ENCODE measurements at regions not wholly inside any gene's neighbourhood (a gene's known extent, or its start where the extent isn't known, plus 50 kb on each side); places are given as distances from the start of the nearest gene placed in this dataset.
A peak's percentile ranks its signal among the peaks of the same experiment; 100 is the strongest.
"Not testable (repeated sequence)": the region's sequence is repeated elsewhere in the genome, so short reads cannot be mapped to it uniquely, and the experiment has no call there.

DNA sequence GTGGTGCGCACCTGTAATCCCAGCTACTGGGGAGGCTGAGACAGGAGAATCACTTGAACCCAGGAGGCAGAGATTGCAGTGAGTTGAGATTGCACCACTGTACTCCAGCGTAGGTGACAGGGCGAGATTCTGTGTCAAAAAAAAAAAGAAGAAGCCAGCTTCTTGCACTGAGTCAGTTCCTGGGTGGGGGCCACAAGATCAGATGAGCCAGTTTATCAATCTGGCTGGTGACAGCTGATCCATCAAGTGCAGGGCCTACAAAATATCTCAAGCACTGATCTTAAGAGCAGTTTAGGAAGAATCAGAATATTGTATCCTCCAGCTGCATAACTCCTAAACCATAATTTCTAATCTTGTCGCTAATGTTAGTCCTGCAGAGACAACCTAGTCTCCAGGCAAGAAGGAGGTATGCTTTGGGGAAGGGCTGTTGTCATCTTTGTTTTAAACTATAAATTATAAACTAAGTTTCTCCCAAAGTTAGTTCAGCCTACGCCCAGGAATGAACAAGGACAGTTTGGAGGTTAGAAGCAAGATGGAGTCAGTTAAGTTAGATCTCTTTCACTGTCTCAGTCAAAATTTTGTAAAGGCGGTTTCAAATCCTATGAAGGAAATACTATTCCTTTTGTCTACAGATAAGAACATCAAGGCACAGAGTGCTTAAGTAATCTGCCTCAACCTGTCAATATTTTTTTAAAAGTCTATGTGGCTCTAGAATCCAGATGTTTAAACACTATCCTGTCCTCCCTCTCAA, 139.0 kb upstream of the NUDT4 start:
- not testable (repeated sequence) for DNase-seq (ENCODE audit: low read depth in 3 of 3, low spot score in 1 of 3)

DNA sequence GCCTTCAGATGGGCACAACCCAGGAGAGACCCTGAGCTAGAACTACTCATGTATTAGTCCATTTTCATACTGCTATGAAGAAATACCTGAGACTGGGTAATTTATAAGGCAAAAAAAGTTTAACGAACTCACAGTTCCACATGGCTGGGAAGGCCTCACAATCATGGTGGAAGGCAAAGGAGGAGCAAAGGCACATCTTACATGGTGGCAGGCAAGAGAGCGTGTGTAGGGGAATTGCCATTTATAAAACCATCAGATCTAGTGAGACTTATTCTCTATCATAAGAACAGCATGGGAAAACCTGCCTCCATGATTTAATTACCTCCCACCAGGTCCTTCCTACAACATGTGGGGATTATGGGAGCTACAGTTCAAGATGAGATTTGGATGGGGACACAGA, 137.9 kb upstream of the NUDT4 start:
- DNase-seq (ENCODE audit: low read depth in 3 of 3, low spot score in 1 of 3), result not testable (repeated sequence)

DNA sequence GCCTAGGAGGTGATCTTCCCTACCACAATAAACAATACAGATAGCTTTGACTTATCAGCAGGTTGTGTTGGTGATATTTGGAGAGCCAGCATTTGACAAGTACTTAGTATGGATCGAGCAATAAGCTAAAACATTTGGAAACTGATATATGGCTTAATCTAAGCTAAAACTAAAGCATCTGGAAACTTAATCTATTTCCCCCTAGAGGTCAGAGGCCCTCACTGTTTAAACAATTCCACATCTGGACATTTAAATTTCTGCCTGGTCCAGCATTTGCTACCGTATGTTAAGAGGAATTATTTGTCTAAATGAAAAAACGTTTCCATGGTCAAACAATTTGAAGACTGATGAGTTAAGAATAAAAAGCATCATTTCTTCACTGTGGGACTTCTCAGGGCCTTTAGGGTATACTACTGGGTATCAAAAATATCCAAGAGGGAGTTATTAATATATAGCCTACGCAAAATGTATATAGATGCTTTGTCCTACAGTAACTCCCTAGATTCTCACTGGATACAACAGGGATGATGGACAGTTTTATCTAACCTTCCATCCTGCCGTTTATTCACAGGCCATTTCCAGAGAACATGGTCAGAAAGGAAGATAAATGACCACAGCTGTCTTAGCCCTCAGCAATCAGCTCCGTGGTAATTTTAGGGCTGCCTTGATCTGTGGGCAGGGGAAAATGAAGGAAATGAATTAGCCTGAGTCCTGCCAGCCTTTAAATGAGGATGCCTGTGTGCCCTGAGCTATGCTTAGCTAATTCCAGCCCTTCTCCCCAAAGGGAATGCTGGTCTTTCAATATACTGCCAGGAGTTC, 135.4 kb upstream of the NUDT4 start:
- no peak for DNase-seq (ENCODE audit: low read depth in 3 of 3, low spot score in 1 of 3)

DNA sequence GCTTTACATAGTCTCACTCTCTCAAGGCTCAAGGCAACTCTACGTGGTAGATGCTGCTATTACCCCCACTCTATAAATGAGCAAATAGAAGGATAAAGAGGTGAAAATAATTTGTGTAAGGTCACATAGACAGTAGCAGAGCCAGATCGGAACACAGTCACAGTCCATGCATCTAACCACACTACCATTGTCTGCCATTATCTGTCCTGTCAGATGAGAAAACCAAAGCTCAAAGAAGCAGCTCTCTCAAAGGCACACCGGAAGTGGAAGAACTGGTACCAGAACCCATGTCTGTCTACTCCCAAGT, 134.4 kb upstream of the NUDT4 start:
- no peak for DNase-seq (ENCODE audit: low read depth in 3 of 3, low spot score in 1 of 3)

DNA sequence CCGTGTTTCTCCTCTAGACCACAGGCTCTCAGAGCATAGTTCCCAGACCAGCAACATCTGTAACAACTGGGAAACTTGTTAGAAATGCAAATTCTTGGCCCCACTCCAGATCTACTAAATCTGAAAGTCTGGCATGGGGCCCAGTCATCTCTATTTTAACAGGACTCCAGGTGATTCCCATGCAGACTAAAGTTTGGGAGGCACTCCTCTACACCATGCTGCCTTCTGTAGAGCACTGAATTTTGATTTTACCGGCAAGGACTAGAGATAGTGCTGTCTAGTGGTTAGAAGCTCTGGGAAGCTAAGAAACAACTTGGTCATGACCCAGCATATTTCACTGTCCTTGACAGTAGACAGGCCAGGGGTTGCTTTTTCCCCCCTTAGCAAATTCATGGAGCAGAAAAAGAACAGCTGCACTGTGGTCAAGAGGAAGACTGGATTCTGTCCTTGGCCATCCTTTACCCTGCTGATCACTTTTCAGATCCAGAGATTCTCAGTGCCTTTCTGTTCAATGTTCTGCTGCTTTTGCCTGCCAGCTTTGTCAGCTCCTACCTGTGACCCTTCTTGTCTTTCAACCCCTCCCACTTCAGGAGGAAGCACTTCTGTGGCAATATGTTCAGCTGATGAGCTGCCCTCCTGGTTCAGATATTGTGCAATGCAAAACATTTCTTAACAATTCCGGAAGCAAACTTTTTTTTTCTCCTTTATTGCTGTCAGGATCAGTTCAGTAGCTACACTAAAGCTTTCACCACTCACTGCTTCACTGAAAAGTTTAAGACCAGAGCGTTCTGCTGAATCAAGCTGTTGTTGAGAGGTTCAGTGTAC, 133.8 kb upstream of the NUDT4 start:
- DNase-seq (ENCODE audit: low read depth in 3 of 3, low spot score in 1 of 3), result no peak

DNA sequence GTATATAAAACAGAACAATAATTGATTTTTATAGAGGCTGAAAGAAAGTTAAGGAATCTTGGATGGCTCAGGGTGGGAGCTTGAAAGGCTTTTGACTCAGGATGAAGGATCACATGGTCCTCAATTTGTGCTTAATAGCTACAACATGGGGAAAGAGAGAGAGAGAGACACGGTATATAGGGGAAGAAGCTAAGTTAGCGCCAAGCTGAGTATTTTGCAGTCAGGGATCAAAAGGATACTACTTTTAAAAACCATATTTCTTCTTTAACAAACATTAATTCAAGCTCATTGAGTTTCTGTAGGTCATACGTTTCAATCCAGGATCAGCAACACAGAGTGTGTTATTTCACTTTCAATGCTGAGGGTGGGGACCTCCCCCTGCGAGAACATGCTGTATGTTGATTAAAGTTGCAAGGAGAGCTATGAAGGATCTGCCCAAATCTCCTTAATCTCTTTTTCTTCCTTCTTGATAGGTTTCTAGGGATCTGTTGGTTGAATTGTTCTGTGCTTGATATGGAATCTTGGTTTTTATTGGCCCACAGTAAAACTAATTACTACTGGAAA, 133.1 kb upstream of the NUDT4 start:
- peak in 1 of 3 donors; percentile 8 for DNase-seq (ENCODE audit: low read depth in 3 of 3, low spot score in 1 of 3)

DNA sequence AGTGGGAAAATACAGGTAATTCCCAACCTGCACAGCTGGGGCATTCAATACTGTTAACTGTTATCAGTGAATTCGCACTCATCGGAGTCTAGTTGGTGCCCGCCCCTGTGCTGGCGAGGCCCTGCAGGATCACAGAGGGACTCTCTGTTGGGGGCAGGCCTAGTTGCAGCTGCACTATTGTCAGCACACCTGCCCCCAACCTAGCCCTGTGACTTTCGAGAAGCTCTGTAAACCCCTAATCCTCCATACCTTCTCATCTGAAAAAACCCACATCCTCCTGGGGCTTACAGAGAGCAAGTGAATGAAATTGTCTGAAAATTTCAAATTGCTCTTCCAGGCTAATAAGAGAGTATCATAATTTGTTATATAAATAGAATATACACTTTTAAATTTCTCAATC, 132.2 kb upstream of the NUDT4 start:
- DNase-seq (ENCODE audit: low read depth in 3 of 3, low spot score in 1 of 3), result no peak

DNA sequence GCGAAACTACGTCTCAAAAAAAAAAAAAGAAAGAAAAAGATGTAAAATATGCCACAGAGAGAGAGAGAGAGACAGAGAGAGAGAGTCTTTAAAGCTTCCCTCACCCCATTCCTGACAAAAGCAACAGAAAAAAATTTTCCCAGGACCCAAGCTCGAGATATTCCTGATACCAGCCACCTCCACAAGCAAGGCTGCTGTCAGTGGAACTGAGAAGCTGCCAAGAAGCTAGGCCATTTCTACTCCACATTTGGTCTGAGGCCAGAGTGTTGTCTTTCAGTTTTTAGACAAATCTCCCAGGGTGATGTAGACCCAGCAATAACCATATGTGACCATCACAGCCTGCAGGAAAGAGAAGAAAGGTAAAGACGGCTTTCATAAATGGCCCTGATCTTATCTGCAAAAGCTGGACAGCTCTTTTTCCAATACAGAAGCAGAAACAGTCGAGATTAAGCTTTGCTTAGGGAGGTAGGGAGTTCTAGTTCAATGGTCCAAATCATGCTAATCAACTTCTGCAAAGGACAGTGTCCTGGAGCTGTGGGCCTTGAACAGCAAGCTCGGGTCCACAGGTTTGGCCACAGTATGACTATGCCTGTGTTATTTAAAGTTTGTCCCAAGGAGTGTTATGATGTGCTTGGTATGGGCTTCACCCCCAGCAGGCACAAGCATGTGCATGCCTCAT, 130.3 kb upstream of the NUDT4 start:
- no peak for DNase-seq (ENCODE audit: low read depth in 3 of 3, low spot score in 1 of 3)

DNA sequence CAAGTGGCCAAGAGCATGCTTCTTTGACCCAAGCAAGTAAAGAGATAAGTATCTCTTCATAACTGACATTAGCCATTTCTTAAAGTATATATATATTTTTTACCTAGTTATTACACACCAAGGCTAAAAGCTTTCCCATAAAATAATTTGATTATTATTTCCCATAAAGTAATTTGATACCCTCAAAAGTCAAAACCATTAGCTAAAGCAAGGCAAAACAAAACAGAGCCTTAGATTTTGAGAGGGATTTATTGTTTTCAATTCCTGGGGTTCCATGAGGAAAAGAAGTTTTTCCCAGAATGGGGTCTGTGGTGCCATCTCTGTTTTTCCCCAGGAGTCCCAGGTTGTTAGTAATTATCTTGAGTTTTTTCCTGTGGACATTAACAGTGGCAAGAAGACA, 125.5 kb upstream of the NUDT4 start:
- DNase-seq (ENCODE audit: low read depth in 3 of 3, low spot score in 1 of 3), result no peak

DNA sequence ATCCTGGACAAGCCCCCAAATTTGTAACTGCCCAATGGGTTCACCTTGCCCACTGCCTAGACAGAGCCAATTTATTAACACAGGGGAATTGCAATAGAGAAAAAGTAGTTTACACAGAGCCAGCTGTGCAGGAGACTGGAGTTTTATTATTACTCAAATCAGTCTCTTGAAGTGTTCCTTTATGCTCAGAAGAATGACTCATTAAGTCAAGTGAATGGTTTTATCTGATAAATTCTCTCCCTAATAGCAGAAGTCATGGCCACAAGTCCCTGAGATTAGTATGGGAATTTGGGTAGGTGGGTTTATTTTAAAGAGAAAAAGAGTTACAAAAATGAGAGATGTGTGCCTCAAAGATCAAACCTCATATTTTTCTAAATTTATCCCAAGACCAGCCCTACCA, 122.8 kb upstream of the NUDT4 start:
- no peak for DNase-seq (ENCODE audit: low read depth in 3 of 3, low spot score in 1 of 3)

DNA sequence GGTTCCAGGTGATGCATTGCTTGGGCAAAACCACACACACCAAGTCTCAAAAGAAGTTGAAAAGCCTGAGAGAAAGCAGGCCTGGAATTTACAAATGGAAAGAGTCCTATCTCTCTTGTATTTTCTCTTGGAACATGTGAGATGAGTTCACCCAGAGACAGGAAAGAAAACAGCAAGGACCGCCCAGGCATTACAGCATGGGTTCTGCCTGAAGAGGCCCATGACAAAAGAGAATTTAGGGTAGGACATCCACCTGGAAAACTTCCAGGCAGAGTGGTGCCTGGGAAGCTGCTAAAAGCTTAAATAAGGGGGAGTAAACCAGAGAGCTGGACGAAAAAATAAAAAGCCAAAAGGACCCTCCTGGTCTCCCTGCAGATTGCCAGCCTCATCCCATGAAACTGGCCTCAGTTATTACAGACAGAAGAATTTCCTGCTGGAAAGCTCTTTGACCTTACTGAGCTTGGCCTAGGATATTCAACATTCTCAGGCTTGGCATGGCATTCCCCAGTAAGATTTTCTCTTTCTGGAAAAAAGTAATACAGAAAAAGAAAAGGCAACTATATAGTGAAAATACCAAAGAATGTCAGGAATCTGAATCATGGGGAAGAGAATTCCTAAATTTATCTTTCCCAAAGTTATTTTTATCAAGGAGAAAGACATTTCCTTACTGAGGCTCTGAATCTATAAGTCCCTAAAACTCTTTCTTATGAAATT, 121.3 kb upstream of the NUDT4 start:
- DNase-seq (ENCODE audit: low read depth in 3 of 3, low spot score in 1 of 3), result no peak

DNA sequence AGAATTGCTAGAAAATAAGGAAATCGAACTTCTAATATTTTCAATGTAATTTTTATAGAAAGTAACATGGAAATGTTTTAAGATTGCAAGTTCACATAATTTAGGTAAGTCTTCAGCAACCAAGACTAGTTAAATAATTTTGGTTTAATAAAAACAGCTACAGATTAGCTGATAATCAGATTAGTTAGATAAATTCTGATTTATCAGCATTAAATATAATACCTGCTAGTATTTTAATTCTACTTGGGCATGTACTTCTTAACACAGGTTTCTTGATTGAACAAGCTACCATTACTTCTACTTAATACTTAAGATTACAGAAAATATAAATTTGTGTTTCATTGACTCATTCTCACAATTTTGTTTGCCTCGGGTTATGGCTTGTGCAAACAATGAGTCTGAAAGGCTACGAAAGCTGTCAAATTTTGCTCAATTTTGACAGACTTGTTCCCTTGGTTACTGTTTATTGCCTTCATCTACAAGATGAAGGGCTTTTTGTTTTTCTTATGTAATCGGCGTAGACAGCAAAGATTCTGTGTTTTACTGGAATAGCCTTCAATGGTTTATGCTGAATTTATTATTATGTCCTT, 116.1 kb upstream of the NUDT4 start:
- no peak for DNase-seq (ENCODE audit: low read depth in 3 of 3, low spot score in 1 of 3)

DNA sequence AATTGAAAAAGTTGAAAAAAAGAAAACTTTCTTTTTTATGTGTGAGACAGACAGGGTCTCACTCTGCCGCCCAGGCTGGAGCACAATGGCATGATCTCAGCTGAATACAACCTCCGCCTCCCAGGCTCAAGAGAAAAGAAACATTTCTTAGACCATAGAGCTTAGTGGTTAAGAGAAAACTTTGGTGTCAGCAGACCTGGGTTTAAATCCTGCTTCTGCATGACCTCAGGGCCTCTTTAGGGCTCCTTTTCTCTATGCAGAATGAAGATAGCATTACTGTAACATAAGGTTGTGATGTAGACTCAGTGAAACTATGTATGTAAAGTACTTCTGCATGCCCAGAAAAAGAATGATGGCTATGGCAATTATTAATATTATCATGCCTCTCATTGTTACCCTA, 104.7 kb upstream of the NUDT4 start:
- no peak for DNase-seq (ENCODE audit: low read depth in 3 of 3, low spot score in 1 of 3)

DNA sequence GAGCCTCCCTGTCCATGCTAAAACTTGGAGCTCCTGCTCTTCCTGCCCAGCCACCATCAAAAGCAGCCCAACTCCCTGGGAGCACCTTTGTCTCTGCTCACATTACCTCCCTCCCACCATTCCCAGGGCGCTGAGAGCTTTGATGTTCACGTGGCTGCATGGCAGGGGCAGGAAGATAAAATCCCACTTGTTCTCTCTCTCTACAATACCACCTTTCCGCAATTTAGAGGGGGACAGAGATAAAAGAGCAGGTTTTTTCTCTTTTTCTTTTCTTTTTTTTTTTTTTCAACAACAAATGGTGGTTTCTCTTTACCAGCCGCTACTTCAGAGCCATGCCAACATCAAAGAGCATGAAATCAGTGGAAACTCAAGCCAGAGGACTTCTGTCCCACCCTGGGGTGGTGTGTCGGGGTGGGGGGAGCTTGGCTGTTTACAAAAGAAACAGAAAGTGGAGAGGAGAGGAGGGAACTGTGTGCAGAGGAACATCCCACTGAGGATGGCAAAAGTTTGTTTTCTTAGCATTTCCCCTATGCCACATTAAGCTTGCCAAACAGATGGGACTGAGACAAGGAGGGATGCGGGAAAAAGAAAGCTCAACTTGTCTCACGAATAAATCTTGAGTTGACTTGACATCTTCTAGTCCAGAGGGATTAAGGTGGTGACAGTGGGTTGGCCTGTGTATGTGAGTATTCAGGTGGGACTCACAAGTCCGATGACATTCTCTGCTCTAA, 103.7 kb upstream of the NUDT4 start:
- DNase-seq (ENCODE audit: low read depth in 3 of 3, low spot score in 1 of 3), result no peak

DNA sequence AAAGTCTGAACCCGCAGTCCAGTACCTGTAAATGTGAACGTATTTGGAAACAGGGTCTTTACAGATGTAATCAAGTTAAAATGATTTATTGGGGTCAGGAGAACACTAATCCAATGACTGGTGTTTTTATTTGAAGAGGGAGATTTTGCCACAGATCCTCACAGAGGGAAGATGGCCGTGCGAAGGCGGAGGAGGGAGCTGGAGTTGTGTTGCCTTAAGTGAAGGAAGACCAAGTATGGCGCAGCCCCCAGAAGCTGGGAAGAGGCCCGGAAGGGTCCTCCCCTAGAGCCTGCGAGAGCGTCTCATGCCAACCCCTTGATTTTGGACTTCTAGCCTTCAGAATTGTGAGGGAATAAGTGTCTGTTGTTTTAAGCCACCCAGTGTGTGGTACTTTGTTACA, 102.8 kb upstream of the NUDT4 start:
- no peak for DNase-seq (ENCODE audit: low read depth in 3 of 3, low spot score in 1 of 3)

DNA sequence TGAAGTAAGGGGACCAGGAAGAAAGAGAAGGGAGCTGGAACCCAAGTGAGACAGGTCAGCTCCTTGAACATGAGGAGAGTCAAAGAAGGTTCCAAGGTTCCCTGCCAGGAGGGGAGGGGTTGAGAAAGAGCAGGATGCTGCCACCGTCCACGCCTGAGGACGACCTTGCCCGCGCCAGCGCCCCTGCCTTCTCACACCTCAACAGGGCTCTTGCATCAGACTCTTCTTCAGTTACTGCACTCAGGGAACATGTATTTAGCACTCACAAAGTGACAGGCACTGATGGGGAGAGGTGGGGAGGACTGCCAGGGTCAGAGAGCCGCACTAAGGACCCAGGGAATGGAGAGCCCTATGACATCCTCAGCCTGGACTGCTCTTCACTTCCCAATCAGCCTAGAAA, 102.1 kb upstream of the NUDT4 start:
- no peak for DNase-seq (ENCODE audit: low read depth in 3 of 3, low spot score in 1 of 3)

DNA sequence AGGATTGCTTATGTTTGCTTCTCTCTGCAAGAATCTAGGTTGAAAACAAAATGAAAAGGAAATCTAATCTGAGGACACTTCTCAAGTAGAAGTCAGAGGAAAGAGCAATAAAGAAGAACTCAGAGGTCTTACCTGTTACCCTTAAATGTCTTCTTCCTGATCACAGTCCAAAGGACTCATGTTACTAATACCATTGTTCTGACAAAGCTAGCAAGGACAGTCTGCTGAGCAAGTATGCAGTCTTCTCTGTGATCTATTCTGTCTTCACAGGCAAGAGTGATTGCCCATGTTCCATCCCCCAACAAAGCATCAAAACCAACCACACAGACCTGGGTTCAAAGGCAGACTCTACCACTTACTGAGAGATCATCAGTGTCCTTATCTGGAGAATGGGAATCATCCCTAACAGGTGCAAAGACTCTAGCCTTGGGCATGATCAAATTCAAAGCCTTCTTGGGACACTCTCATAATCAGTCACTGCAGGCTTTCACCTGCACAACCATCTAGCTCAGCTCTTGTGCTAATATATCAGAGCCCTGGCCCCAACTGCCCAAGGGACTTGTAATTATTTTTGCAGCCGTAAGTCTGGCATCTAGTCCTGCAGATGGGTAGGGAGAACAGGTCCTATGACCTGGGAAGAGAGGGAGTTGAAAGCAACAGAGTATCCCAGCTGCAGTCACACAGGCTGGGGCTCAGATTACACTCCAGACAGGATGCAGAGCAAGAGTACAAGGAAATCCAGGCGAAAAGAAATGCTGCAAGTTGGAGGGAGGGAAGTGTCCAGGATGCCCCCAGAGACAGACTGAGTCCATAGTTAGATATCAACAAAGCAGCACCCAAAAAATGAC, 97.9 kb upstream of the NUDT4 start:
- DNase-seq (ENCODE audit: low read depth in 3 of 3, low spot score in 1 of 3), result no peak

DNA sequence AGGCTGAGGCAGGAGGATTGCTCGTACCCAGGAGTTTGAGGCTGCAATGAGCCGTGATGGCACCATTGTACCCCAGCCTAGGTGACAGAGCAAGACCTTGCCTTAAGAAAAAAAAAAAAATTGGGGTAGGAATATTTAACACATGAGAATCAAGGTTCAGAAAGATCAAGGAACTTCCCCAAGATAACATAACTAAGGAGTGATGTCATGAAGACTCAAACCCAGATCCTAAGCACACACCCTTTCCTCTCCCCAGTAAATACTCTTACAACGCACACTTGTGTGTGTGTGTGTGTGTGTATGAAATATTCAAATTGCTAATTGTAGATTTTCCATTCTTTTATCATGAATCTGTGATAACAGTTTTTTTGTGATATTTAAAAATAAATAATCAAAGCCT, 90.6 kb upstream of the NUDT4 start:
- no peak for DNase-seq (ENCODE audit: low read depth in 3 of 3, low spot score in 1 of 3)

DNA sequence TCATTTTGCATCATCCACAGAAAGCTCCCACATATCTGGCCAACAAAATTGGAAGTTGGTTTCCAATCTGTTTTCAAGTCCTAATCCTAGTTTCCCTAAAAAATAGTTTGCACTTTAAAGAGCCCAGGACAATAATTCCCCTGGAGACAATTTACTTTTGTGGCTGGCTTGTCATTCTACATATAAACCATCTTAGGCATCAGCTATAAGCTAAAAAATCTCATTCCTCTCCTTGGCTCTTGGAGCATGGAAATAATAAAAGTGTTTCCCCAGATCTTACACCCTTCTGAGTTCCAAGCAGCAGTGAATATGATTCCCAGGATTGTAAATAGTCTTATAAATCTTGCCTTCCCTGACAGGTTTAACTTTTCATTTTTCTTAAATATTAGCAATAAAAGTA, 89.1 kb upstream of the NUDT4 start:
- DNase-seq (ENCODE audit: low read depth in 3 of 3, low spot score in 1 of 3), result no peak
